ENCODE measurements at regions not wholly inside any gene's neighbourhood (a gene's known extent, or its start where the extent isn't known, plus 50 kb on each side); places are given as distances from the start of the nearest gene placed in this dataset.

DNA sequence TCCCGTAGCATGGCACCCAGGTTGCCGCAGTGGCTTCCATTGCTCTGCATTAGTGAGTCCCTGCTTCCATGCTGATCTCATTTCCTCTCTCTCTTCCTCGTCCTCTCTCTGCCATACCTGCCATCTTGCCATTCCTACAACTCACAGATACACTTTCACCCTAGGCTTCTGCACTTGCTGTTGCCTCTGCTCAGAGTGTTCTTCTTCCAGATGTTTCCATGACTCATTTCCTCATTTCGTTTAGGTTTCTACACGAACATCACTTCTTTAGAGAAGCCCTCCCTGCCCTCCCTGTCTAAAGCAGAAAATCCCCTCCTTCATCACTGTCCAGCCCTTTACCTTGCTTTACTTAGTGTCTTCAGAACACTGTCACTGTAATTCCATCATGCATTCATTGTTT is 115.2 kb upstream of the WWC1 start:
- Histone ChIP-seq H3K27me3 (ENCODE audit: control insufficient read depth in 2 of 2, insufficient read depth in 2 of 2, low read length in 2 of 2) (no peaks in the 10 kb centered on the region), H4K20me1 (ENCODE audit: insufficient read depth, low read length) (no peaks in the 10 kb centered on the region), H3K27ac (ENCODE audit: low read depth in 1 of 2, low read length in 2 of 2) (no peak overlapping the region), H3K4me1 (ENCODE audit: control insufficient read depth in 1 of 2, insufficient read depth in 2 of 2, low read length in 2 of 2) (peaks cover 0 to 2% of the 10 kb centered on the region in 2 donors), H3K9me3 (replicated peaks in 1 of 2; ENCODE audit: control insufficient read depth in 1 of 2, insufficient read depth in 1 of 2, low read length in 2 of 2) (no peaks in the 10 kb centered on the region), H3K36me3 (replicated peaks in 1 of 2; ENCODE audit: control insufficient read depth in 1 of 2, insufficient read depth in 2 of 2, low read length in 2 of 2) (no peaks in the 10 kb centered on the region), H2AFZ (ENCODE audit: insufficient read depth, low read depth, low read length, poor library complexity, severe bottlenecking) (no peak overlapping the region), H3K79me2 (ENCODE audit: insufficient read depth, low read length) (no peaks in the 10 kb centered on the region), H3K4me2 (replicated peaks; ENCODE audit: extremely low read depth, low read length, poor library complexity, severe bottlenecking) (no peak overlapping the region), H3K4me3 (replicated peaks in 1 of 3; ENCODE audit: low read depth in 2 of 3, low read length in 3 of 3) (no peak overlapping the region), H3K9ac (ENCODE audit: insufficient read depth, low read length, poor library complexity, severe bottlenecking) (no peak overlapping the region)
- TF ChIP-seq, protein P1, sequence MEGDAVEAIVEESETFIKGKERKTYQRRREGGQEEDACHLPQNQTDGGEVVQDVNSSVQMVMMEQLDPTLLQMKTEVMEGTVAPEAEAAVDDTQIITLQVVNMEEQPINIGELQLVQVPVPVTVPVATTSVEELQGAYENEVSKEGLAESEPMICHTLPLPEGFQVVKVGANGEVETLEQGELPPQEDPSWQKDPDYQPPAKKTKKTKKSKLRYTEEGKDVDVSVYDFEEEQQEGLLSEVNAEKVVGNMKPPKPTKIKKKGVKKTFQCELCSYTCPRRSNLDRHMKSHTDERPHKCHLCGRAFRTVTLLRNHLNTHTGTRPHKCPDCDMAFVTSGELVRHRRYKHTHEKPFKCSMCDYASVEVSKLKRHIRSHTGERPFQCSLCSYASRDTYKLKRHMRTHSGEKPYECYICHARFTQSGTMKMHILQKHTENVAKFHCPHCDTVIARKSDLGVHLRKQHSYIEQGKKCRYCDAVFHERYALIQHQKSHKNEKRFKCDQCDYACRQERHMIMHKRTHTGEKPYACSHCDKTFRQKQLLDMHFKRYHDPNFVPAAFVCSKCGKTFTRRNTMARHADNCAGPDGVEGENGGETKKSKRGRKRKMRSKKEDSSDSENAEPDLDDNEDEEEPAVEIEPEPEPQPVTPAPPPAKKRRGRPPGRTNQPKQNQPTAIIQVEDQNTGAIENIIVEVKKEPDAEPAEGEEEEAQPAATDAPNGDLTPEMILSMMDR (IDR thresholded peaks at IDR 0.05) = no peak
- Mint-ChIP-seq H3K36me3 (no peaks in the 10 kb centered on the region), H3K27me3 (ENCODE audit: low read depth in 3 of 3) (peaks cover 0 to 5% (median 1%) of the 10 kb centered on the region in 3 donors), H3K4me1 (peaks cover 8% of the 10 kb centered on the region), H3K27ac (peak overlapping the region in 1 of 7 donors; percentile 25), H3K9me3 (peaks cover 0 to 2% (median 0%) of the 10 kb centered on the region in 7 donors), H3K4me3 (no peak overlapping the region)
- intact Hi-C loops (cut with micrococcal nuclease) = no loop called here
- DNase-seq = peak in 2 of 3 donors; percentile 22 to 30
- WGBS (ENCODE audit: insufficient coverage) = 39% methylated on average over 5 of the region's 5 CpGs

DNA sequence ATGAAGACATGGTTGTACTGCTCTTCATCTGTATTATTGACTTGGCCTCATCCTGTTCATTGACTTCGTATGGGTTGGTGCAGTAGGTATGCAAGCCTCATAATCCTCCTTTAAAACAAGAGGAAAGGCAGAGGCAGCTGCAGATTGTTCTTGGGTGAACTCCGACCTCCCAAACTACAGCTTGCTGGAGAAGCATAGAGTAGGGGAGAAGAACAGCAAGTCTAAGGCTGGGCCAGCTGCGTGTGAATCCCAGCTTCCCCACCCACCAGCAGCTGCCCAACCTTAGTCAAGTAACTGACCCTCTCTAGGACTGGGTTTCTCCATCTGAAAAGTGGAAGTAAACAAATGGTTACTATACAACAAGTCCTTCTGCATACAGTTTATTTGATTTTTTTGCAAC is 114.5 kb upstream of the WWC1 start:
- TF ChIP-seq, protein P1 (IDR thresholded peaks at IDR 0.05) = no peak
- peaks cover 0 to 2% of the 10 kb centered on the region in 2 donors for H3K4me1 ChIP-seq (ENCODE audit: control insufficient read depth in 1 of 2, insufficient read depth in 2 of 2, low read length in 2 of 2)
- DNase-seq = no peak
- peak overlapping the region in 2 of 7 donors; percentile 37 to 51 for H3K27ac Mint-ChIP-seq
- no peak overlapping the region for H3K4me3 Mint-ChIP-seq
- intact Hi-C loops (cut with micrococcal nuclease) = no loop called here
- no peaks in the 10 kb centered on the region for H3K9me3 ChIP-seq (replicated peaks in 1 of 2; ENCODE audit: control insufficient read depth in 1 of 2, insufficient read depth in 1 of 2, low read length in 2 of 2)
- H3K36me3 Mint-ChIP-seq = no peaks in the 10 kb centered on the region
- H3K4me2 ChIP-seq (replicated peaks; ENCODE audit: extremely low read depth, low read length, poor library complexity, severe bottlenecking) = no peak overlapping the region
- WGBS (ENCODE audit: insufficient coverage) = no CpG with 5 or more reads among the region's 3 CpGs
- H4K20me1 ChIP-seq (ENCODE audit: insufficient read depth, low read length) = no peaks in the 10 kb centered on the region
- no peak overlapping the region for H3K27ac ChIP-seq (ENCODE audit: low read depth in 1 of 2, low read length in 2 of 2)
- peaks cover 0 to 3% (median 2%) of the 10 kb centered on the region in 7 donors for H3K9me3 Mint-ChIP-seq
- no peak overlapping the region for H2AFZ ChIP-seq (ENCODE audit: insufficient read depth, low read depth, low read length, poor library complexity, severe bottlenecking)
- no peaks in the 10 kb centered on the region for H3K27me3 ChIP-seq (ENCODE audit: control insufficient read depth in 2 of 2, insufficient read depth in 2 of 2, low read length in 2 of 2)
- H3K36me3 ChIP-seq (replicated peaks in 1 of 2; ENCODE audit: control insufficient read depth in 1 of 2, insufficient read depth in 2 of 2, low read length in 2 of 2) = no peaks in the 10 kb centered on the region
- H3K27me3 Mint-ChIP-seq (ENCODE audit: low read depth in 3 of 3) = peaks cover 0 to 5% (median 1%) of the 10 kb centered on the region in 3 donors
- peaks cover 8% of the 10 kb centered on the region for H3K4me1 Mint-ChIP-seq
- H3K4me3 ChIP-seq (replicated peaks in 1 of 3; ENCODE audit: low read depth in 2 of 3, low read length in 3 of 3) = no peak overlapping the region
- no peak overlapping the region for H3K9ac ChIP-seq (ENCODE audit: insufficient read depth, low read length, poor library complexity, severe bottlenecking)
- no peaks in the 10 kb centered on the region for H3K79me2 ChIP-seq (ENCODE audit: insufficient read depth, low read length)

Measured in CD14-positive monocyte (primary cell).